Brain microvascular endothelial cell (primary cell): ENCODE measurements at regions not wholly inside any gene's neighbourhood (a gene's known extent, or its start where the extent isn't known, plus 50 kb on each side); places are given as distances from the start of the nearest gene placed in this dataset.

Experiments used
- DNase-seq: peaks from one replicate; pipeline ENCODE4 v3.0.0-alpha.2; 2020
- H3K27ac ChIP-seq: fragments of 250-450 bp; sonication (Bioruptor Pico); 2 replicates; pipeline ENCODE4 v1.5.1; 2020; ENCODE audit warnings: mild to moderate bottlenecking, moderate library complexity
- H3K27me3 ChIP-seq: fragments of 250-450 bp; sonication (Bioruptor Pico); replicated peaks from 2 replicates; pipeline ENCODE4 v1.5.1; 2020; ENCODE audit warnings: mild to moderate bottlenecking
- H3K36me3 ChIP-seq: fragments of 250-450 bp; sonication (Bioruptor Pico); replicated peaks from 2 replicates; pipeline ENCODE4 v1.5.1; 2020; ENCODE audit warnings: mild to moderate bottlenecking
- H3K4me3 ChIP-seq: 2 replicates; pipeline ENCODE4 v1.5.1; 2011; ENCODE audit warnings: low read depth, mild to moderate bottlenecking, control low read depth, low read length, moderate library complexity
- in situ Hi-C: cut with HindIII; loops from 2 replicates; pipeline ENCODE4 v1.10.0; 2017; ENCODE audit warnings: low sequenced_read_pairs, low pct_ligation_motif_present
- TF ChIP-seq, protein P1 (sequence below): IDR thresholded peaks from 2 replicates; pipeline ENCODE4 v1.5.1; 2011; ENCODE audit warnings: low read depth, mild to moderate bottlenecking, moderate library complexity, low read length, control low read depth, inconsistent platforms; ENCODE audit errors: missing control alignments

GRCh38 chr6:3638662-3639061 is 112.9 kb downstream of the PXDC1 start:
- no peak for DNase-seq
- Histone ChIP-seq H3K4me3 (no peak overlapping the region), H3K27ac (no peak overlapping the region), H3K36me3 (no peaks in the 10 kb centered on the region), H3K27me3 (no peaks in the 10 kb centered on the region)
- in situ Hi-C loops = no loop called here
- TF ChIP-seq, protein P1, sequence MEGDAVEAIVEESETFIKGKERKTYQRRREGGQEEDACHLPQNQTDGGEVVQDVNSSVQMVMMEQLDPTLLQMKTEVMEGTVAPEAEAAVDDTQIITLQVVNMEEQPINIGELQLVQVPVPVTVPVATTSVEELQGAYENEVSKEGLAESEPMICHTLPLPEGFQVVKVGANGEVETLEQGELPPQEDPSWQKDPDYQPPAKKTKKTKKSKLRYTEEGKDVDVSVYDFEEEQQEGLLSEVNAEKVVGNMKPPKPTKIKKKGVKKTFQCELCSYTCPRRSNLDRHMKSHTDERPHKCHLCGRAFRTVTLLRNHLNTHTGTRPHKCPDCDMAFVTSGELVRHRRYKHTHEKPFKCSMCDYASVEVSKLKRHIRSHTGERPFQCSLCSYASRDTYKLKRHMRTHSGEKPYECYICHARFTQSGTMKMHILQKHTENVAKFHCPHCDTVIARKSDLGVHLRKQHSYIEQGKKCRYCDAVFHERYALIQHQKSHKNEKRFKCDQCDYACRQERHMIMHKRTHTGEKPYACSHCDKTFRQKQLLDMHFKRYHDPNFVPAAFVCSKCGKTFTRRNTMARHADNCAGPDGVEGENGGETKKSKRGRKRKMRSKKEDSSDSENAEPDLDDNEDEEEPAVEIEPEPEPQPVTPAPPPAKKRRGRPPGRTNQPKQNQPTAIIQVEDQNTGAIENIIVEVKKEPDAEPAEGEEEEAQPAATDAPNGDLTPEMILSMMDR = no peak

- in situ Hi-C loops = no loop called here
- Histone ChIP-seq H3K4me3 (no peak overlapping the region), H3K36me3 (no peaks in the 10 kb centered on the region), H3K27me3 (no peaks in the 10 kb centered on the region), H3K27ac (no peak overlapping the region)
- no peak for DNase-seq
- TF ChIP-seq, protein P1 = no peak
These were observed 115.5 kb downstream of the PXDC1 start for GRCh38 chr6:3636060-3636459.

- in situ Hi-C loops = no loop called here
- TF ChIP-seq, protein P1 = no peak
These were observed 116.0 kb downstream of the PXDC1 start for GRCh38 chr6:3635482-3635881.

DNA sequence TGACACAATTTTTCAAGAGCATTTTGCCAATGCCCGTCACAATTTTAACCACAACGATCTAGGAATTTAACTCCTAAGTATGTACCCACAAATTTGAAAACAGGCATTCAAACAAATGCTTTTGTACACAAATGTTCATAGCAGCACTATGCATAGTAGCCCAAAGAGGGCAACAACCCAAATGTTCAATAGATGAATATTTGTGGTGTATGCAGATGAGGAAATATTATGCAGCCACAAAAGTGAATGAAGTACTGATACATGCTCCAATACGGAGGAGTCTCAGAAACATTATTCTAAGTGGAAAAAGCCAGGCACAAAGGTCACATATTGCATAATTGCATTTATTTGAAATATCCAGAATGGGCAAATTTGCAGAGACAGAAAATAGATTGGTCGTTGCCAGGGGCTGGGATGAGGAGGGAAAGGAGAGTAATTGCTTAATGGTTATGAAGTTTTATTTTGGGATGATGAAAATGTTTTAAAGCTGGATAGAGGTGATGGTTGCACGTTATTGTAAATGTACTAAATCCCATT is 117.2 kb downstream of the PXDC1 start:
- TF ChIP-seq, protein P1 = no peak
- no peak for DNase-seq
- Histone ChIP-seq H3K36me3 (no peaks in the 10 kb centered on the region), H3K4me3 (no peak overlapping the region), H3K27ac (no peak overlapping the region), H3K27me3 (no peaks in the 10 kb centered on the region)
- in situ Hi-C loops = no loop called here

More at GRCh38 chr6:3635482-3635881, 116.0 kb downstream of the PXDC1 start:
- Histone ChIP-seq H3K27me3 (no peaks in the 10 kb centered on the region), H3K27ac (no peak overlapping the region), H3K4me3 (no peak overlapping the region), H3K36me3 (no peaks in the 10 kb centered on the region)
- no peak for DNase-seq

GRCh38 chr6:3633711-3634110 is 117.8 kb downstream of the PXDC1 start:
- no peaks in the 10 kb centered on the region for H3K36me3 ChIP-seq
- TF ChIP-seq, protein P1 = no peak
- no peak overlapping the region for H3K27ac ChIP-seq
- no peaks in the 10 kb centered on the region for H3K27me3 ChIP-seq
- no peak overlapping the region for H3K4me3 ChIP-seq
- in situ Hi-C loops = no loop called here
- no peak for DNase-seq

DNA sequence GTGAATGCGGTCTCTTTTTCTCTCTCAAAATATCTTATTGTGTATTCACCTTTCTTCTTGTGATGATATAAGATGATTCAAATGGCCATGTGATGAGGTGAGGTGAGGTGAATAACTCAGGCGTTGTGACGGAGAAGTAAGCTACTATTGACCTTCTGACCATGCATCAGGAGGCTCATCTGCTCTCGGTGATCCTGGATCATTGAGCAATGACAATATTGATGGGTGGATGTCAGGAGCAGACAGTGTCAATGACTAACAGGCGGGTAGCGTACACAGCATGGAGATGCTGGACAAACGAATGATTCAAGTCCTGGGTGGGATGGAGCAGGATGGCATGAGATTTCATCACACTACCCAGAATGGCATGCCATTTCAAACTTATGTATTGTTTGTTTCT is 119.6 kb downstream of the PXDC1 start:
- H3K27ac ChIP-seq = no peak overlapping the region
- in situ Hi-C loops = no loop called here
- no peak overlapping the region for H3K4me3 ChIP-seq
- H3K36me3 ChIP-seq = no peaks in the 10 kb centered on the region
- DNase-seq = no peak
- no peaks in the 10 kb centered on the region for H3K27me3 ChIP-seq
- TF ChIP-seq, protein P1 = no peak
